NT2/D1 (cell line): ENCODE measurements at regions not wholly inside any gene's neighbourhood (a gene's known extent, or its start where the extent isn't known, plus 50 kb on each side); places are given as distances from the start of the nearest gene placed in this dataset.

Experiments
- SUZ12 ChIP-seq: IDR thresholded peaks from 2 replicates; pipeline ENCODE4 v1.6.1; 2011; ENCODE audit not compliant: insufficient read length, insufficient read depth; ENCODE audit errors: extremely low read depth
- ZNF274 ChIP-seq: IDR thresholded peaks from 2 replicates; pipeline ENCODE4 v1.6.1; 2011; ENCODE audit warnings: mild to moderate bottlenecking, low read depth, low read length

DNA sequence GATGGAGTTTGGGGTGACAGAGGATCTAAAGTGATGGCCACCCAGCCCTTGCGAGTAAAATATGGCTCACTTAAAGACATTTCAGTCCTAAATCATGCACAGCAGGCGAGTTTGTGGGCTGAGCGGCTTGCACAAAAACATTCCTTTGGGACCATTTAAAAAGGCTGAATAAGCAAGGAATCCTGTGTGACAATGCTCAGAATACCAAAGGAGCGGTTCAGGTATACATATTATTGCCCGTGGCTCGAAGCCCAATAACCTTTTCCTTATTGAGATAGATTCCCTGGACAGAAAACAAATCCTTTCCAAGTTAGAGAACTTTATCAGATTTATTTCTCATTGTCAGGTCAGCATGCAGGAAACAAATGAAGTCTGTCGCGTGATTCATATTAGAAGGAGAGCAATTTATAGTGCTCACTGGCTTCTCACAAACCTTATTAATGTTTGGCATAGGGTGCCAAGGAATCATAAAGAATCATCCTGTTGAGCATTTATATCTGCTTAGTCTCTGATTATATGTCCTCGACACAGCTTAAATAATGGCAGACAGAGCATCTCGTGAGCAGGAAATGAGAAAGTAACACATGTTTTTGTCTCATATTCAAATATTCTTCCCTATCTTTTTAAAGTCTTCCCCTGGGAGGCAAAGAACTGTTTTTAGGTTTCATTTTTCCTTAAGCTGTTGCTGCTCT is 121.3 kb downstream of the TRMT11 start:
- TF ChIP-seq ZNF274 (no peak), SUZ12 (no peak)
